GM13977 (cell line): ENCODE measurements at regions not wholly inside any gene's neighbourhood (a gene's known extent, or its start where the extent isn't known, plus 50 kb on each side); places are given as distances from the start of the nearest gene placed in this dataset.

Experiments
- DNase-seq: peaks from one replicate; pipeline ENCODE4 v3.0.0; 2012; ENCODE audit warnings: low spot score
- CTCF ChIP-seq: IDR thresholded peaks from 2 replicates; pipeline ENCODE4 v1.5.1; 2012; ENCODE audit warnings: mild to moderate bottlenecking, control low read depth; ENCODE audit not compliant: insufficient read depth; ENCODE audit errors: extremely low read depth, missing control alignments
- in situ Hi-C: fragments of 300-500 bp; cut with MboI; formaldehyde crosslinking; loops from one replicate; pipeline ENCODE4 v1.12.0; 2022; ENCODE audit warnings: low sequenced_read_pairs, low pct_unique_long_range_greater_than_20kb, mixed read lengths, inconsistent platforms; ENCODE audit not compliant: unreplicated experiment

GRCh38 chr2:196290136-196290535 lies 118.8 kb upstream of the STK17B start:
- no peak for DNase-seq
- no peak for TF ChIP-seq CTCF
- in situ Hi-C loops = loop anchor here (25.0 kb wide), 1 partner anchor 472 kb away; no protein-coding TSS in a partner anchor

- in situ Hi-C loops = loop anchor here (25.0 kb wide), 1 partner anchor 472 kb away; no protein-coding TSS in a partner anchor
- no peak for TF ChIP-seq CTCF
- no peak for DNase-seq
Observed at GRCh38 chr2:196290569-196290968, 119.2 kb upstream of the STK17B start.

DNA sequence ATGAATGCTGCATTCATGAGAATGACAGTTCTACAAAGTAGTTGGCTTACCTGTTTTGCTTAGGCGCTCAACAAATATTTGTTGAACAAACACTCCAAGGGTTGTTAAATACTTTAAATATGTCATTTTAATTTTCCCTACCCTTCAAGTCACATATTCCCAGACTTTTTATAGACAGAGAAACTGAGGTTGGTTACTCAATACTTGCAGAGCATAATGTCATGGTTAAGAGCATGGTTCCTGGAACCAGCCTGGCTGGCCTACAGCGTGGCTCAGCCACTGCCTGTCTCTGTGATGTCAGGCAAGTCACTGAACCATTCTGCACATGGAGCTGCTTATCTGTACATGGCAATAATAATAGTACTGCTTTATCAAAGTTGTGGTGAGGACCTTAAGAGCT lies 120.0 kb upstream of the STK17B start:
- DNase-seq = no peak
- TF ChIP-seq CTCF = no peak
- in situ Hi-C loops = loop anchor here (25.0 kb wide), 1 partner anchor 471 kb away; no protein-coding TSS in a partner anchor

GRCh38 chr2:196291873-196292800 lies 120.8 kb upstream of the STK17B start:
- TF ChIP-seq CTCF = no peak
- in situ Hi-C loops = loop anchor here (25.0 kb wide), 1 partner anchor 470 kb away; no protein-coding TSS in a partner anchor
- DNase-seq = no peak

DNA sequence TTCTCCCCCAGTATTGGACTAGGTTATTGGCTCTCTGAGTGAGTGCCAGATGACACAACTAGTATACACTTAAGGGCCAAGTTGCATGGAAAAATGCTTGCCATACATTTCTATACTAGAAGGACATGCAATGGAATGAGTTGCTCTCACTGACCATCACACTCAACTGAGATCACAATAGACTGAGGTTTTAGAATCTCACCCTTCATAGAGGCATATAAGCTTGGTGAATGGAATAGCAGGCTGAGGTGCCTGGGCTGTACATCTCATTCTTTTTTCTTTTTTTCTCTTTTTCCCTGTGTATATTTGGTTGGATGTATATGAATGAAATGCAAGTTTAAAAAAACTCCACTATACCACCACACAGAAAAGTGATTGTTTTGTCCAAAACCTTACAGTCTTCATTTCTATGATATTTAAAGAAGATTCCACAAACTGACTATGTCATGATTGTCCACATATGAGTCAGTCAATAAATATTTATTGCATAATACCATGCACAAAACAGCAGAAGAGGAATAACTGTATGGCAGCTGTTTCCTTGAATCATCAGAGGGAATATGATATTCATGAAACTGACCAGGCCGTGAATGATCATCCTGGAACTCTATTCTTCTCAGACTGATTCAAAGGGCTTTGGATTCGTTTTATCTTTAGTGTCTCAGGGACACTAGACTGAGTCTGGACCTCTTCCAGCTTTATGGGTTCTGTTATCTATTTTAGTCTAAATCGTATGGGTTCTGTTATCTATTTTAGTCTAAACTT lies 122.6 kb upstream of the STK17B start:
- in situ Hi-C loops = loop anchor here (25.0 kb wide), 1 partner anchor 468 kb away; no protein-coding TSS in a partner anchor
- no peak for DNase-seq
- TF ChIP-seq CTCF = no peak

DNA sequence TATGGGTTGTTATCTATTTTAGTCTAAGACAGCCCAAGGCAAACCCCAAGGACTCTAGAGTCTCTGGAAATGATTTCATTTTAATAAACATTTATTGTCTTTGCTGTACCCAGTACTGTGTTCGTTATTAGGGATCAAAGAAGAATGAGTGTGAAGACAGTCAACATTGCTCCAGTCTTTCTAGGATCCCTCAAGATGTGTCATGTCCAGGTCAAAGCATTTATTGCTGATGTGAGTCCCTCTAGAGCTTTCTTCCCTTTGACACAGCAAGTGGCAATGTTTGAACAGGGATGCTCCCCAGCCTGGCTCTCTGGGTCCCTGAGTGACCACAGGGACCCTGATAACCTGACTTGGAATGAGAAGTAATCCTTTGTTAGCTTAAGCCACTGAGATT lies 123.1 kb upstream of the STK17B start:
- no peak for DNase-seq
- no peak for TF ChIP-seq CTCF
- in situ Hi-C loops = loop anchor here (25.0 kb wide), 1 partner anchor 468 kb away; no protein-coding TSS in a partner anchor
